ENCODE measurements at regions not wholly inside any gene's neighbourhood (a gene's known extent, or its start where the extent isn't known, plus 50 kb on each side); places are given as distances from the start of the nearest gene placed in this dataset.
"Not testable (repeated sequence)": the region's sequence is repeated elsewhere in the genome, so short reads cannot be mapped to it uniquely, and the experiment has no call there.

DNA sequence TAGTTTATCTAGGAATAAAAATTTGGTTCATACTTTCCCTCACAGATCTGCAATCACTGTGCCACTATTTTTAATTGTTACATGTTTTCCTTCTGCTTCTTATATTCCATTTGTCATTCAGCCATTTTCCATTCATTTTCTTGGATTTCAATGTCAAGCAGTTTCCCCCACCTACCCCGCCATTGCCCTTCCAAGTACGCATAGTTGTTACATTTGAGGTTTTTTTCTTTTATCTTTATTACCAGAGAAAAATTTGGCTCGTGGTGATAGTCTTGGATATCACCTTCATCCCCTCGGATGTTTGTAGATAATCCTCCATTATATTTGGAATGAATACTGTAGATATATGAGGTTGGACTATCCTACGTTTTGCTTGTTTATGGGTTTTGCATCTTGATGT is 159.7 kb downstream of the CRPPA start:
- Histone ChIP-seq H3K9me3 (ENCODE audit: severe bottlenecking) (no peaks in the 10 kb centered on the region), H3K27me3 (ENCODE audit: insufficient read depth, poor library complexity, severe bottlenecking) (no peaks in the 10 kb centered on the region), H3K27ac (ENCODE audit: poor library complexity, severe bottlenecking) (no peak overlapping the region), H3K4me1 (ENCODE audit: insufficient read depth, poor library complexity, severe bottlenecking) (no peaks in the 10 kb centered on the region), H3K4me3 (ENCODE audit: severe bottlenecking) (no peak overlapping the region), H3K36me3 (ENCODE audit: low read depth) (no peaks in the 10 kb centered on the region)
- DNase-seq (ENCODE audit: low spot score) (no peak), ATAC-seq (ENCODE audit: low read depth) (no peak)
- TF ChIP-seq, protein P1, sequence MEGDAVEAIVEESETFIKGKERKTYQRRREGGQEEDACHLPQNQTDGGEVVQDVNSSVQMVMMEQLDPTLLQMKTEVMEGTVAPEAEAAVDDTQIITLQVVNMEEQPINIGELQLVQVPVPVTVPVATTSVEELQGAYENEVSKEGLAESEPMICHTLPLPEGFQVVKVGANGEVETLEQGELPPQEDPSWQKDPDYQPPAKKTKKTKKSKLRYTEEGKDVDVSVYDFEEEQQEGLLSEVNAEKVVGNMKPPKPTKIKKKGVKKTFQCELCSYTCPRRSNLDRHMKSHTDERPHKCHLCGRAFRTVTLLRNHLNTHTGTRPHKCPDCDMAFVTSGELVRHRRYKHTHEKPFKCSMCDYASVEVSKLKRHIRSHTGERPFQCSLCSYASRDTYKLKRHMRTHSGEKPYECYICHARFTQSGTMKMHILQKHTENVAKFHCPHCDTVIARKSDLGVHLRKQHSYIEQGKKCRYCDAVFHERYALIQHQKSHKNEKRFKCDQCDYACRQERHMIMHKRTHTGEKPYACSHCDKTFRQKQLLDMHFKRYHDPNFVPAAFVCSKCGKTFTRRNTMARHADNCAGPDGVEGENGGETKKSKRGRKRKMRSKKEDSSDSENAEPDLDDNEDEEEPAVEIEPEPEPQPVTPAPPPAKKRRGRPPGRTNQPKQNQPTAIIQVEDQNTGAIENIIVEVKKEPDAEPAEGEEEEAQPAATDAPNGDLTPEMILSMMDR (IDR thresholded peaks at IDR 0.05; ENCODE audit: poor library complexity, severe bottlenecking): no peak

DNA sequence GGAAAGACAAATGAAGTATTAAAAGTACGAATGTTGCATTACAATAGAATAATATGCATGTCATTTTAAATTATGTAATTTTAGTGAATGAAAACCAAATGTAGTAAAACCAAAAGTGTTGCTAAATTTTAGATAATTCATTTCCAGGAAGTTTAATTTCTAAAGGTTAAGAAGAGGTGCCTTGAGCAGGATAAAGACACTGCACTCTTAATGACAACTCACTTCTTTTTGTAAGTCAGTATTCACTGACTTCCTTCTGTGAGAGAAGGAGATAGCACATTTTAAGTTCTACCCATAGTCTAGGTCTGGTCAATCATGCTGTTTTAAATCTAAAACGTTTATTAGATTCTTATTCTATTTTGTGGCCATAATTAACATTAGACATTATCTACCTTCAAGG is 160.2 kb downstream of the CRPPA start:
- DNase-seq (ENCODE audit: low spot score) (no peak), ATAC-seq (ENCODE audit: low read depth) (no peak)
- Histone ChIP-seq H3K4me1 (ENCODE audit: insufficient read depth, poor library complexity, severe bottlenecking) (no peaks in the 10 kb centered on the region), H3K36me3 (ENCODE audit: low read depth) (no peaks in the 10 kb centered on the region), H3K4me3 (ENCODE audit: severe bottlenecking) (no peak overlapping the region), H3K27me3 (ENCODE audit: insufficient read depth, poor library complexity, severe bottlenecking) (no peaks in the 10 kb centered on the region), H3K9me3 (ENCODE audit: severe bottlenecking) (no peaks in the 10 kb centered on the region), H3K27ac (ENCODE audit: poor library complexity, severe bottlenecking) (no peak overlapping the region)
- TF ChIP-seq, protein P1 (IDR thresholded peaks at IDR 0.05; ENCODE audit: poor library complexity, severe bottlenecking): no peak

DNA sequence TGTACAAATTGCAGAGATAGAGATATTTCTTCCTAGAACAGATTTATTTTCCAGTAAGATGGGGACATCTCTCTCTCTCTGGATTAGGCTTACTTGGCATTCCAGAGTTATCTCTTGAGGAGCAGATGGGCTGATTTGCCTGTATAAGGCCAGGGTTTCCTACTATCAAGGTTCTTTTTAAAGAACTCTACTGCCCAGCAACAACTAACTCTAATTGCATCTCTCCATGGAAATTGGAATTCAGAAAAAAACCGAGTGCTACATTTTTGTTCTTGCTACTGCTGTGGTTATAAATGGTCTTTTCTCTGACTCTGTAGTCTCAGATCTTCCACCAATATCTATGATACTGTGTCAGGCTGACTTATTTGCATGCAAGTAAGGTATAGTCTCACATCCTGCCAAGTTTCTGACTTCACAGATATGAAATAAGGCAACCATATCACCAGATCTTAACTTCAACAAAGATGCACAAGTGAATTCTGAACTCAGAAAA is 161.1 kb downstream of the CRPPA start:
- ATAC-seq (ENCODE audit: low read depth) (no peak), DNase-seq (ENCODE audit: low spot score) (no peak)
- Histone ChIP-seq H3K27me3 (ENCODE audit: insufficient read depth, poor library complexity, severe bottlenecking) (no peaks in the 10 kb centered on the region), H3K4me1 (ENCODE audit: insufficient read depth, poor library complexity, severe bottlenecking) (no peaks in the 10 kb centered on the region), H3K4me3 (ENCODE audit: severe bottlenecking) (no peak overlapping the region), H3K36me3 (ENCODE audit: low read depth) (no peaks in the 10 kb centered on the region), H3K9me3 (ENCODE audit: severe bottlenecking) (no peaks in the 10 kb centered on the region), H3K27ac (ENCODE audit: poor library complexity, severe bottlenecking) (no peak overlapping the region)
- TF ChIP-seq, protein P1 (IDR thresholded peaks at IDR 0.05; ENCODE audit: poor library complexity, severe bottlenecking): no peak

DNA sequence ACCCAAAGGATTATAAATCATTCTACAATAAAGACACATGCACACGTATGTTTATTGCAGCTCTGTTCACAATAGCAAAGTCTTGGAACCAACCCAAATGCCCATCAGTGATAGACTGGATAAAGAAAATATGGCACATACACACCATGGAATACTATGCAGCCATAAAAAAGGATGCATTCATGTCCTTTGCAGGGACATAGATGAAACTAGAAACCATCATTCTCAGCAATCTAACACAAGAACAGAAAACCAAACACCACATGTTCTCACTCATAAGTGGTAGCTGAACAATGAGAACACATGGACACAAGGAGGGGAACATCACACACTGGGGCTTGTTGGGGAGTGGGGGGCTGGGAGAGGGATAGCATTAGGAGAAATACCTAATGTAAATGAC is 164.9 kb downstream of the CRPPA start:
- not testable (repeated sequence) for H3K36me3 ChIP-seq (ENCODE audit: low read depth); H3K27ac ChIP-seq (ENCODE audit: poor library complexity, severe bottlenecking); H3K9me3 ChIP-seq (ENCODE audit: severe bottlenecking); ATAC-seq (ENCODE audit: low read depth); H3K27me3 ChIP-seq (ENCODE audit: insufficient read depth, poor library complexity, severe bottlenecking); H3K4me3 ChIP-seq (ENCODE audit: severe bottlenecking); DNase-seq (ENCODE audit: low spot score); H3K4me1 ChIP-seq (ENCODE audit: insufficient read depth, poor library complexity, severe bottlenecking)

DNA sequence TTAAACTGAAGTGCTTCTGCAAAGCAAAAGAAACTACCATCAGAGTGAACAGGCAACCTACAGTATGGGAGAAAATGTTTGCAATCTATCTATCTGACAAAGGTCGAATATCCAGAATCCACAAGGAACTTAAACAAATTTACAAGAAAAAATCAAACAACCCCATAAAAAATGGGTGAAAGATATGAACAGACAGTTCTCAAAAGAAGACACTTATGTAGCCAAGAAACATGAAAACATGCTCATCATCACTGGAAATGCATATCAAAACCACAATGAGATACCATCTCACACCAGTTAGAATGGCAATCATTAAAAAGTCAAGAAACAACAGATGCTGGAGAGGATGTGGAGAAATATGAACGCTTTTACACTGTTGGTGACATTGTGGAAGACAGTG is 165.4 kb downstream of the CRPPA start:
- H3K9me3 ChIP-seq (ENCODE audit: severe bottlenecking); H3K4me1 ChIP-seq (ENCODE audit: insufficient read depth, poor library complexity, severe bottlenecking); H3K27ac ChIP-seq (ENCODE audit: poor library complexity, severe bottlenecking); H3K4me3 ChIP-seq (ENCODE audit: severe bottlenecking); H3K36me3 ChIP-seq (ENCODE audit: low read depth); H3K27me3 ChIP-seq (ENCODE audit: insufficient read depth, poor library complexity, severe bottlenecking); DNase-seq (ENCODE audit: low spot score); ATAC-seq (ENCODE audit: low read depth): not testable (repeated sequence)

DNA sequence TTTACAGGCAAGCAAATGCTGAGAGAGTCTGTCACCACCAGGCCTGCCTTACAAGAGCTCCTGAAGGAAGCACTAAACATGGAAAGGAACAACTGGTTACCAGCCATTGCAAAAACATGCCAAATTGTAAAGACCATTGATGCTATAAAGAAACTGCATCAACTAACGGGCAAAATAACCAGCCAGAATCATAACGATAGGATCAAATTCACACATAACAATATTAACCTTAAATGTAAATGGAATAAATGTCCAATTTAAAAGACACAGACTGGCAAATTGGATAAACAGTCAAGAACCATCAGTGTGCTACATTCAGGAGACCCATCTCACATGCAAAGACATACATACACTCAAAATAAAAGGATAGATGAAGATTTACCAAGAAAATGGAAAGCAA is 170.7 kb downstream of the CRPPA start:
- H3K4me3 ChIP-seq (ENCODE audit: severe bottlenecking); DNase-seq (ENCODE audit: low spot score); H3K27ac ChIP-seq (ENCODE audit: poor library complexity, severe bottlenecking); H3K36me3 ChIP-seq (ENCODE audit: low read depth); ATAC-seq (ENCODE audit: low read depth); H3K9me3 ChIP-seq (ENCODE audit: severe bottlenecking); H3K27me3 ChIP-seq (ENCODE audit: insufficient read depth, poor library complexity, severe bottlenecking); H3K4me1 ChIP-seq (ENCODE audit: insufficient read depth, poor library complexity, severe bottlenecking): not testable (repeated sequence)

DNA sequence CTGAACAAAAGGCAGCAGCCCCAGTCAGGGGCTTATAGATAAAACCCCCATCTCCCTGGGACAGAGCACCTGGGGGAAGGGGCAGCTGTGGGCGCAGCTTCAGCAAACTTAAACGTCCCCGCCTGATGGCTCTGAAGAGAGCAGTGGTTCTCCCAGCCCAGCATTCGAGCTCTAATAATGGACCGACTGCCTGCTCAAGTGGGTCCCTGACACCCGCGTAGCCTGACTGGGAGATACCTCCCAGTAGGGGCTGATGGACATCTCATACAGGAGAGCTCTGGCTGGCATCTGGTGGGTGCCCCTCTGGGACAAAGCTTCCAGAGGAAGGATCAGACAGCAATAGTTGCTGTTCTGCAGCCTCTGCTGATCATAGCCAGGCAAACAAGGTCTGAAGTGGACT is 172.1 kb downstream of the CRPPA start:
- not testable (repeated sequence) for H3K36me3 ChIP-seq (ENCODE audit: low read depth); ATAC-seq (ENCODE audit: low read depth); H3K27me3 ChIP-seq (ENCODE audit: insufficient read depth, poor library complexity, severe bottlenecking); H3K4me3 ChIP-seq (ENCODE audit: severe bottlenecking); DNase-seq (ENCODE audit: low spot score); H3K9me3 ChIP-seq (ENCODE audit: severe bottlenecking); H3K4me1 ChIP-seq (ENCODE audit: insufficient read depth, poor library complexity, severe bottlenecking); H3K27ac ChIP-seq (ENCODE audit: poor library complexity, severe bottlenecking)

DNA sequence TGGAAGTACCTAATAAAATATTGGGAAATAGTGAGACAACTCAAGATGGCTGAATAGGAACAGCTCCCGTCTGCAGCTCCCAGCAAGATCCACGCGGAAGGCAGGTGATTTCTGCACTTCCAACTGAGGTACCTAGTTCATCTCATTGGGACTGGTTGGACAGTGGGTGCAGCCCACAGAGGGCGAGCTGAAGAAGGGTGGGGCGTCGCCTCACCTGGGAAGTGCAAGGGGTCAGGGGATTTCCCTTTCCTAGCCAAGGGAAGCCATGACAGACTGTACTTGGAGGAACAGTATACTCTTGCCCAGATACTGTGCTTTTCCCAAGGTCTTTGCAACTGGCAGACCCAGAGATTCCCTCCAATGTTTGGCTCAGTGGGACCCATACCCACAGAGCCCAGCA is 172.8 kb downstream of the CRPPA start:
- DNase-seq (ENCODE audit: low spot score); H3K9me3 ChIP-seq (ENCODE audit: severe bottlenecking); H3K36me3 ChIP-seq (ENCODE audit: low read depth); ATAC-seq (ENCODE audit: low read depth); H3K4me3 ChIP-seq (ENCODE audit: severe bottlenecking); H3K4me1 ChIP-seq (ENCODE audit: insufficient read depth, poor library complexity, severe bottlenecking); H3K27ac ChIP-seq (ENCODE audit: poor library complexity, severe bottlenecking); H3K27me3 ChIP-seq (ENCODE audit: insufficient read depth, poor library complexity, severe bottlenecking): not testable (repeated sequence)
